ENCODE measurements at regions not wholly inside any gene's neighbourhood (a gene's known extent, or its start where the extent isn't known, plus 50 kb on each side); places are given as distances from the start of the nearest gene placed in this dataset.

GRCh38 chrX:137423241-137423640 is 142.7 kb upstream of the ZIC3 start:
- POLR2A ChIA-PET: no interaction called here
- H3K27ac ChIP-seq (ENCODE audit: low read depth in 2 of 2, low read length in 1 of 2): no peak overlapping the region
- no peak overlapping the region for H3K4me3 ChIP-seq (ENCODE audit: low read depth in 2 of 2, low read length in 1 of 2)
- CTCF ChIA-PET: interaction anchor here (1.0 kb wide), 1 partner anchor 9 kb away, joined by 4 read pairs; no protein-coding TSS in a partner anchor
- H3F3A ChIP-seq (replicated peaks; ENCODE audit: insufficient read depth): no peaks in the 10 kb centered on the region
- no peak for TF ChIP-seq RFX5 (IDR thresholded peaks at IDR 0.05; ENCODE audit: low read length)
- TF ChIP-seq YY1 (IDR thresholded peaks at IDR 0.05; ENCODE audit: low read depth): no peak
- no peak for TF ChIP-seq FOSL2 (IDR thresholded peaks at IDR 0.05; ENCODE audit: borderline replicate concordance, low read depth)
- no peak for TF ChIP-seq CHD2 (IDR thresholded peaks at IDR 0.05; ENCODE audit: low read length, partially characterized antibody)
- no peak for TF ChIP-seq MXI1 (IDR thresholded peaks at IDR 0.05; ENCODE audit: low read depth, low read length)
- TF ChIP-seq CTCF (IDR thresholded peaks at IDR 0.05): no peak
- no peak for TF ChIP-seq RAD21 (IDR thresholded peaks at IDR 0.05; ENCODE audit: low read length)
- TF ChIP-seq ELF1 (IDR thresholded peaks at IDR 0.05): no peak
- TF ChIP-seq, protein P1, sequence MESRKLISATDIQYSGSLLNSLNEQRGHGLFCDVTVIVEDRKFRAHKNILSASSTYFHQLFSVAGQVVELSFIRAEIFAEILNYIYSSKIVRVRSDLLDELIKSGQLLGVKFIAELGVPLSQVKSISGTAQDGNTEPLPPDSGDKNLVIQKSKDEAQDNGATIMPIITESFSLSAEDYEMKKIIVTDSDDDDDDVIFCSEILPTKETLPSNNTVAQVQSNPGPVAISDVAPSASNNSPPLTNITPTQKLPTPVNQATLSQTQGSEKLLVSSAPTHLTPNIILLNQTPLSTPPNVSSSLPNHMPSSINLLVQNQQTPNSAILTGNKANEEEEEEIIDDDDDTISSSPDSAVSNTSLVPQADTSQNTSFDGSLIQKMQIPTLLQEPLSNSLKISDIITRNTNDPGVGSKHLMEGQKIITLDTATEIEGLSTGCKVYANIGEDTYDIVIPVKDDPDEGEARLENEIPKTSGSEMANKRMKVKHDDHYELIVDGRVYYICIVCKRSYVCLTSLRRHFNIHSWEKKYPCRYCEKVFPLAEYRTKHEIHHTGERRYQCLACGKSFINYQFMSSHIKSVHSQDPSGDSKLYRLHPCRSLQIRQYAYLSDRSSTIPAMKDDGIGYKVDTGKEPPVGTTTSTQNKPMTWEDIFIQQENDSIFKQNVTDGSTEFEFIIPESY (IDR thresholded peaks at IDR 0.05; ENCODE audit: borderline replicate concordance, low read depth): no peak
- no peak for TF ChIP-seq EZH2phosphoT487 (IDR thresholded peaks at IDR 0.05; ENCODE audit: borderline replicate concordance, low read depth)
- TF ChIP-seq, protein P2, sequence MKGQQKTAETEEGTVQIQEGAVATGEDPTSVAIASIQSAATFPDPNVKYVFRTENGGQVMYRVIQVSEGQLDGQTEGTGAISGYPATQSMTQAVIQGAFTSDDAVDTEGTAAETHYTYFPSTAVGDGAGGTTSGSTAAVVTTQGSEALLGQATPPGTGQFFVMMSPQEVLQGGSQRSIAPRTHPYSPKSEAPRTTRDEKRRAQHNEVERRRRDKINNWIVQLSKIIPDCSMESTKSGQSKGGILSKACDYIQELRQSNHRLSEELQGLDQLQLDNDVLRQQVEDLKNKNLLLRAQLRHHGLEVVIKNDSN (IDR thresholded peaks at IDR 0.05; ENCODE audit: borderline replicate concordance, low read depth): no peak
- no peak for TF ChIP-seq MEF2A (IDR thresholded peaks at IDR 0.05; ENCODE audit: borderline replicate concordance, low read depth)
- no peak for TF ChIP-seq FOXM1 (IDR thresholded peaks at IDR 0.05; ENCODE audit: low read depth)
- TF ChIP-seq NRF1 (IDR thresholded peaks at IDR 0.05; ENCODE audit: low read depth, low read length): no peak
- TF ChIP-seq RXRA (IDR thresholded peaks at IDR 0.05; ENCODE audit: borderline replicate concordance, low read depth): no peak
- TF ChIP-seq FOXJ3 (CRISPR knock-in tag; IDR thresholded peaks at IDR 0.05): no peak
- TF ChIP-seq GATA2 (CRISPR knock-in tag; IDR thresholded peaks at IDR 0.05): no peak
- H3K9ac ChIP-seq: no peak overlapping the region
- no peaks in the 10 kb centered on the region for H3K4me1 ChIP-seq (ENCODE audit: control insufficient read depth in 1 of 2, insufficient read depth in 2 of 2, low read depth in 1 of 2, low read length in 1 of 2)
- no peak overlapping the region for H2AFZ ChIP-seq (ENCODE audit: low read depth)
- no peaks in the 10 kb centered on the region for H3K79me2 ChIP-seq (ENCODE audit: insufficient read depth)
- H4K20me1 ChIP-seq (ENCODE audit: insufficient read depth): no peaks in the 10 kb centered on the region
- no peak for DNase-seq
- H3K4me2 ChIP-seq: no peak overlapping the region
- H3K27me3 ChIP-seq (ENCODE audit: insufficient read depth): peaks cover 29% of the 10 kb centered on the region
- 0% methylated on average over 3 of the region's 3 CpGs for WGBS (ENCODE audit: low lambda C conversion rate)
- no peaks in the 10 kb centered on the region for H3K36me3 ChIP-seq (replicated peaks in 1 of 2; ENCODE audit: control insufficient read depth in 1 of 2, insufficient read depth in 2 of 2, low read length in 1 of 2)
- H3K9me2 ChIP-seq: no peaks in the 10 kb centered on the region
- no peaks in the 10 kb centered on the region for H3K9me3 ChIP-seq

Measured in SK-N-SH (cell line).